ENCODE measurements at regions not wholly inside any gene's neighbourhood (a gene's known extent, or its start where the extent isn't known, plus 50 kb on each side); places are given as distances from the start of the nearest gene placed in this dataset.

DNA sequence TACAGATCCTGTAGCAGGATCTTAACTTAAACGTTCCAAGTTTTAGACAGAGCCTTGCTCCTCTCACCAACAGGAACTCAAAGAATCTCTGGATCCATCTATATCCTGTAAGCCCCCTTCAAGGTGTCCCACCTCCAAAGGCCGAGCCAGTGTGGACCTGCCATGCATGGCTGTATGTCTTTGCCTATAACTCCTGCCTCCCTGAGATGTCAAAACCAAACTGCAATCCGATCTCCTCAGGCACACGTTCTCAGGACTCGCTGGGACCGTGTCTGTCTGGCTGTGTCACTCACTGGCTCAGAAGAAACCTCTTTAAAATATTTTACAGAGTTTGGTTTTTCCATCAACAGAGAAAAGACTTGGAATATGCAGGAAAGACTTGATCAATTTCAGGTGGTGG, 51.4 kb upstream of the FAM20C start:
- TF ChIP-seq FOSB (CRISPR knock-in tag; IDR thresholded peaks at IDR 0.05) (no peak), BHLHE40 (IDR thresholded peaks at IDR 0.05; ENCODE audit: low read depth, low read length) (no peak), ZFP36 (IDR thresholded peaks at IDR 0.05; ENCODE audit: borderline replicate concordance, partially characterized antibody) (no peak), NR3C1 (IDR thresholded peaks at IDR 0.05) (no peak), HOXA7 (CRISPR knock-in tag; IDR thresholded peaks at IDR 0.05) (no peak)
- TF ChIP-seq, protein P1, sequence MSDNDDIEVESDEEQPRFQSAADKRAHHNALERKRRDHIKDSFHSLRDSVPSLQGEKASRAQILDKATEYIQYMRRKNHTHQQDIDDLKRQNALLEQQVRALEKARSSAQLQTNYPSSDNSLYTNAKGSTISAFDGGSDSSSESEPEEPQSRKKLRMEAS (IDR thresholded peaks at IDR 0.05) = no peak
- TF ChIP-seq, protein P2, sequence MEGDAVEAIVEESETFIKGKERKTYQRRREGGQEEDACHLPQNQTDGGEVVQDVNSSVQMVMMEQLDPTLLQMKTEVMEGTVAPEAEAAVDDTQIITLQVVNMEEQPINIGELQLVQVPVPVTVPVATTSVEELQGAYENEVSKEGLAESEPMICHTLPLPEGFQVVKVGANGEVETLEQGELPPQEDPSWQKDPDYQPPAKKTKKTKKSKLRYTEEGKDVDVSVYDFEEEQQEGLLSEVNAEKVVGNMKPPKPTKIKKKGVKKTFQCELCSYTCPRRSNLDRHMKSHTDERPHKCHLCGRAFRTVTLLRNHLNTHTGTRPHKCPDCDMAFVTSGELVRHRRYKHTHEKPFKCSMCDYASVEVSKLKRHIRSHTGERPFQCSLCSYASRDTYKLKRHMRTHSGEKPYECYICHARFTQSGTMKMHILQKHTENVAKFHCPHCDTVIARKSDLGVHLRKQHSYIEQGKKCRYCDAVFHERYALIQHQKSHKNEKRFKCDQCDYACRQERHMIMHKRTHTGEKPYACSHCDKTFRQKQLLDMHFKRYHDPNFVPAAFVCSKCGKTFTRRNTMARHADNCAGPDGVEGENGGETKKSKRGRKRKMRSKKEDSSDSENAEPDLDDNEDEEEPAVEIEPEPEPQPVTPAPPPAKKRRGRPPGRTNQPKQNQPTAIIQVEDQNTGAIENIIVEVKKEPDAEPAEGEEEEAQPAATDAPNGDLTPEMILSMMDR (IDR thresholded peaks at IDR 0.05) = no peak
